Tibial artery (tissue), 4 donors: ENCODE measurements at regions not wholly inside any gene's neighbourhood (a gene's known extent, or its start where the extent isn't known, plus 50 kb on each side); places are given as distances from the start of the nearest gene placed in this dataset.

Experiments
- DNase-seq, 2 donors: peaks; one replicate each; pipeline ENCODE4 v3.0.0-alpha.2; 2019
- H3K27ac ChIP-seq, 2 donors: fragments of 200-600 bp; sonication (generic) in 1 of 2; 1 replicate in 1 of 2; 2 replicates in 1 of 2; pipeline ENCODE4 v1.5.1; 2018 to 2019; ENCODE audit warnings: mild to moderate bottlenecking in 1 of 2
- H3K27me3 ChIP-seq, 2 donors: fragments of 200-600 bp; sonication (generic) in 1 of 2; one replicate each; pipeline versions ENCODE4 v1.5.1 to v1.6.0; 2016 to 2019
- H3K36me3 ChIP-seq, 3 donors: fragments of 200-600 bp; sonication (generic) in 2 of 3; one replicate each; pipeline ENCODE4 v1.5.1; 2016 to 2019; ENCODE audit warnings: mild to moderate bottlenecking in 2 of 3
- H3K4me1 ChIP-seq, 4 donors: fragments of 200-600 bp; sonication (generic) in 2 of 4; 1 replicate in 3 of 4; 2 replicates in 1 of 4; pipeline ENCODE4 v1.5.1; 2016 to 2019
- H3K4me3 ChIP-seq, 2 donors: fragments of 200-600 bp; sonication (generic) in 1 of 2; 1 replicate in 1 of 2; 2 replicates in 1 of 2; pipeline ENCODE4 v1.5.1; 2018 to 2019; ENCODE audit warnings: mild to moderate bottlenecking in 2 of 2
- H3K9me3 ChIP-seq, 3 donors: fragments of 200-600 bp; sonication (generic) in 1 of 3; one replicate each; pipeline ENCODE4 v1.5.1; 2016 to 2019
- CTCF ChIP-seq, 2 experiments: fragments of 200-600 bp in 1 of 2; fragments of 450-650 bp in 1 of 2; IDR thresholded peaks; one replicate each; pipeline ENCODE4 v1.5.1; 2017 to 2019; ENCODE audit warnings: antibody characterized with exemption in 2 of 2, mild to moderate bottlenecking in 1 of 2, moderate library complexity in 1 of 2
- intact Hi-C: fragments of 100-400 bp; cut with DNase I; formaldehyde crosslinking; loops from one replicate; pipeline ENCODE4 v1.15.0; 2023; ENCODE audit warnings: low total_unique reads

GRCh38 chr2:120884472-120885290 lies 149.0 kb downstream of the GLI2 start:
- H3K9me3 ChIP-seq, result no peaks in the 10 kb centered on the region
- intact Hi-C loops, result no loop called here
- no peak overlapping the region for H3K4me3 ChIP-seq
- H3K27ac ChIP-seq, result no peak overlapping the region
- no peaks in the 10 kb centered on the region for H3K4me1 ChIP-seq
- no peak for DNase-seq
- TF ChIP-seq CTCF (IDR thresholded peaks at IDR 0.05), result no peak
- no peaks in the 10 kb centered on the region for H3K36me3 ChIP-seq
- H3K27me3 ChIP-seq, result no peaks in the 10 kb centered on the region

- TF ChIP-seq CTCF (IDR thresholded peaks at IDR 0.05), result no peak
- H3K9me3 ChIP-seq, result no peaks in the 10 kb centered on the region
- H3K4me3 ChIP-seq, result no peak overlapping the region
- no peak for DNase-seq
- H3K36me3 ChIP-seq, result no peaks in the 10 kb centered on the region
- intact Hi-C loops, result no loop called here
- no peak overlapping the region for H3K27ac ChIP-seq
- no peaks in the 10 kb centered on the region for H3K27me3 ChIP-seq
- H3K4me1 ChIP-seq, result no peaks in the 10 kb centered on the region
These were observed 149.7 kb downstream of the GLI2 start for GRCh38 chr2:120885321-120885720.

GRCh38 chr2:120885749-120886148 lies 150.1 kb downstream of the GLI2 start:
- Histone ChIP-seq H3K27ac (no peak overlapping the region), H3K9me3 (no peaks in the 10 kb centered on the region), H3K4me1 (no peaks in the 10 kb centered on the region), H3K4me3 (no peak overlapping the region), H3K36me3 (no peaks in the 10 kb centered on the region), H3K27me3 (no peaks in the 10 kb centered on the region)
- no peak for DNase-seq
- no peak for TF ChIP-seq CTCF (IDR thresholded peaks at IDR 0.05)
- intact Hi-C loops, result no loop called here

GRCh38 chr2:120886534-120887319 lies 151.1 kb downstream of the GLI2 start:
- no peak for DNase-seq
- no peaks in the 10 kb centered on the region for H3K27me3 ChIP-seq
- H3K9me3 ChIP-seq, result no peaks in the 10 kb centered on the region
- H3K36me3 ChIP-seq, result no peaks in the 10 kb centered on the region
- H3K4me3 ChIP-seq, result no peak overlapping the region
- H3K4me1 ChIP-seq, result no peaks in the 10 kb centered on the region
- H3K27ac ChIP-seq, result no peak overlapping the region
- no peak for TF ChIP-seq CTCF (IDR thresholded peaks at IDR 0.05)
- intact Hi-C loops, result no loop called here

- no peak for DNase-seq
- no peaks in the 10 kb centered on the region for H3K9me3 ChIP-seq
- no peak for TF ChIP-seq CTCF (IDR thresholded peaks at IDR 0.05)
- H3K4me1 ChIP-seq, result no peaks in the 10 kb centered on the region
- no peaks in the 10 kb centered on the region for H3K27me3 ChIP-seq
- no peak overlapping the region for H3K4me3 ChIP-seq
- intact Hi-C loops, result no loop called here
- H3K27ac ChIP-seq, result no peak overlapping the region
- H3K36me3 ChIP-seq, result no peaks in the 10 kb centered on the region
These were observed 151.6 kb downstream of the GLI2 start for GRCh38 chr2:120887320-120887697.
